CD4-positive, alpha-beta T cell treated with Interferon alpha-2 for 1 hour (primary cell): ENCODE measurements at regions not wholly inside any gene's neighbourhood (a gene's known extent, or its start where the extent isn't known, plus 50 kb on each side); places are given as distances from the start of the nearest gene placed in this dataset.

ENCODE experiments used
- DNase-seq, 2 donors: peaks; one replicate each; pipeline ENCODE4 v3.0.0-alpha.2; 2020 to 2022

GRCh38 chr17:15036238-15036637, 228.9 kb downstream of the PMP22 start:
- no peak for DNase-seq

- no peak for DNase-seq
Measured at GRCh38 chr17:15031975-15032374, 233.2 kb downstream of the PMP22 start.

GRCh38 chr17:15029469-15029868, 235.7 kb downstream of the PMP22 start:
- no peak for DNase-seq

GRCh38 chr17:15027853-15028252, 237.3 kb downstream of the PMP22 start:
- no peak for DNase-seq

GRCh38 chr17:15026088-15026487, 239.0 kb downstream of the PMP22 start:
- no peak for DNase-seq

- DNase-seq = no peak
Measured at GRCh38 chr17:15023589-15024336, 241.4 kb downstream of the PMP22 start.

- no peak for DNase-seq
Measured at GRCh38 chr17:15019158-15019557, 246.0 kb downstream of the PMP22 start.

- no peak for DNase-seq
Measured at GRCh38 chr17:15012351-15012980, 252.7 kb downstream of the PMP22 start.

GRCh38 chr17:15009087-15009486, 256.0 kb downstream of the PMP22 start:
- no peak for DNase-seq

GRCh38 chr17:15007147-15007553, 258.0 kb downstream of the PMP22 start:
- DNase-seq = no peak

GRCh38 chr17:15006421-15007128, 258.6 kb downstream of the PMP22 start:
- DNase-seq = no peak

GRCh38 chr17:15000661-15001060, 264.5 kb downstream of the PMP22 start:
- no peak for DNase-seq

- no peak for DNase-seq
Measured at GRCh38 chr17:14997290-14997689, 267.8 kb downstream of the PMP22 start.

GRCh38 chr17:14986127-14986526, 279.0 kb downstream of the PMP22 start:
- DNase-seq = no peak

GRCh38 chr17:14972844-14973243, 292.3 kb downstream of the PMP22 start:
- DNase-seq = no peak

- no peak for DNase-seq
Measured at GRCh38 chr17:14971054-14971453, 294.1 kb downstream of the PMP22 start.

GRCh38 chr17:14959106-14959648, 305.9 kb downstream of the PMP22 start:
- DNase-seq = no peak

- no peak for DNase-seq
Measured at GRCh38 chr17:14953405-14953804, 311.7 kb downstream of the PMP22 start.

- DNase-seq = no peak
Measured at GRCh38 chr17:14950686-14951085, 314.4 kb downstream of the PMP22 start.

GRCh38 chr17:14950216-14950615, 314.9 kb downstream of the PMP22 start:
- no peak for DNase-seq

- no peak for DNase-seq
Measured at GRCh38 chr17:14947671-14948070, 317.5 kb downstream of the PMP22 start.

GRCh38 chr17:14946481-14946880, 318.6 kb downstream of the PMP22 start:
- no peak for DNase-seq

- DNase-seq = no peak
Measured at GRCh38 chr17:14942526-14943190, 322.5 kb downstream of the PMP22 start.
